GM12873 (cell line): ENCODE measurements at regions not wholly inside any gene's neighbourhood (a gene's known extent, or its start where the extent isn't known, plus 50 kb on each side); places are given as distances from the start of the nearest gene placed in this dataset.

Experiments
- CTCF ChIP-seq: IDR thresholded peaks from 2 replicates; pipeline ENCODE4 v1.5.1; 2012; ENCODE audit warnings: low read depth, mild to moderate bottlenecking, moderate library complexity, low read length, control low read depth; ENCODE audit not compliant: insufficient read depth; ENCODE audit errors: missing control alignments

GRCh38 chr13:53863520-53863919, 834.9 kb downstream of the OLFM4 start:
- no peak for TF ChIP-seq CTCF

DNA sequence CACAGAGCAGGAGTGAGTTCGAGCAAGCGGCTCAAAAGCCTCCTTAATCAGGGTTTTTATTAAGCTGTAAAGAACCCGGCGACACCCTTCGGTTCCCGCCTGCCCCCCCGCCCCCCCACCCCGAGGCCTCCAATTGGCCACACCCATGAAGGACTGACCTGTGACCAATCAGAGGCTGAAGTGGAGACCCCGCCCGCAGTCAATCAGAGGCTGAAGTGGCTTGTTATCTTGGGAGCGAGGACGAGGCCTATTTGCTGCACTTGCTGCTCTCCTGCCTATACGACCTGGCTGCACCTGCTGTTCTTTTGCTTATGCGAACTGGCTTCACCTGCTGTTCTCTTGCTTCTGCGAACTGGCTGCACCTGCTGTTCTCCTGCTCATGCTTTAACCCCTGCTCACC, 844.9 kb downstream of the OLFM4 start:
- no peak for TF ChIP-seq CTCF

DNA sequence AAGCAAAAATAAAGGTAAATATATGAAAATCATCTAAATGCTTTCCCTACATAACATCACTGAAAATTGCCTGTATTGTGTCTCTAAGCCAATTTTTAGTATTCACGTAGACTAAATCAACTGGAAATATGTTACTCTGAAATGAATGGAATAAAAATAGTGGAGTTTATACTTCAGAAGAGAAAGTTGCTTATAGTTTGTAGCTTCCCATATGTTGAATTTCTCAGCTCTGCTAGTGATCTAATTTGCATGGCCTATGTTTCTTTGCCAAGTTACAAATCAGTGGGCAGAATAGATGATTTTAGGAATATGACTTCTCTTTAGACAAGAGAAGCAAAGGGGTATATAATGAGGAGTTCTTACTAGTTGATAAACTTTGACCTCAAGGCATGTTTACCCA, 850.2 kb downstream of the OLFM4 start:
- TF ChIP-seq CTCF = no peak

DNA sequence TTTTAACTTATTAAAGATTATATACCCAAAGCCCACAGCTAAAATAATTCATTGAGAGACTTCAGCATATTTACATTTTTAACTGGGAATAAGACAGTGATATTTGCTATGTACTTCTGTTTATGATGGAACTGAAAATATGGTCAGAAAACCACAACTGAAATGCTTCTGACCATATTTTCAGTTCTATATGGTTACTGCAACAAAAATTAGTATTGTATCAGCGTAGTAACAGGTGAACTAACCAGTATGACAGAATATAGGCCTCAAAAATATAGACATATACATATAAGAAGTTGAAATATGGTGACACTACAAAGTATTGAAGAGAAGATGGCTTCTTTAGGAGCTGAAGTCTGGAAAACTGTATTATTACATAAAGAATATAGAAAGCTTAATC, 857.4 kb downstream of the OLFM4 start:
- TF ChIP-seq CTCF = no peak

- no peak for TF ChIP-seq CTCF
These were observed 862.1 kb downstream of the OLFM4 start for GRCh38 chr13:53890696-53891095.

GRCh38 chr13:53901593-53901992, 873.0 kb downstream of the OLFM4 start:
- TF ChIP-seq CTCF = no peak

DNA sequence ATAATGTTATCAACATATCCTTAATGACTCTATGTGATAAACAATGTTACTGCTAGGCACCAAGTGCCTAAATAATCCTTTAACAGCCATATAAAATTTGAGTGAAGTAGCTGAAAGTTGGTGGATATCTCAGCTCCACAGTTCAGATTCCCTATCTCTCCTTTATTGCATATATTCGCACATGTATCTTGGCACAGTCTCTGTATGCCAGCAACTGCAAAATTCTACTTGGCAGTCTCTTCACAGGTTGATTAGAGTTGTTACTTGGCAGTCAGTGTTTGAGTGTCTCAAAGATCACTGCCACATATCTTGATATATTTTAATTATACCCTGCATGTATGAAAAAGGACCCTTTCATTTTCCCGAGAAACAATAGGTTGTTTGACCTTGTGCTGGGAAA, 879.3 kb downstream of the OLFM4 start:
- TF ChIP-seq CTCF = no peak

DNA sequence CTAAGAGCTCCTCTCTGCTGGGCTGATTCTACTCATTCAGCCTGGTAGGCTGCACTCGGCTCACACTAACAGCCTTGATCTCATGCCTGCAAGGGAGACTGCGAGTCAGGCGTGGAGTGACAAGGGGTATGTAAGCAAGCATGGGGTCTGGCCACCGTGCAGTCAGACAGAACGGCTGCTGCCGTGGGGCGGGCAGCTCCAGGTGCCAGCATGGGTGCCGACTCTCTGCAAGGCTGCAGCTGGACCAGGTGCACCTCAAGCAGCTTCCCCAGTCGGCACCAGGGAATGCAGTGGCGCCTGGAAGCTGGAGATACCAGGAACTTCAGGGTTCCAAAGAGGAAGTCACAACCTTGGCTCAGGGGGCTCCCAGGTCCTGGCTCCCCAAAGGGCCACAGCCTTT, 892.3 kb downstream of the OLFM4 start:
- no peak for TF ChIP-seq CTCF
